Left ventricle myocardium inferior (tissue), 1 donor: ENCODE measurements at regions not wholly inside any gene's neighbourhood (a gene's known extent, or its start where the extent isn't known, plus 50 kb on each side); places are given as distances from the start of the nearest gene placed in this dataset.

Experiments
- DNase-seq: peaks from one replicate; pipeline ENCODE4 v3.0.0-alpha.2; 2020
- H3K27ac ChIP-seq: fragments of 200-600 bp; replicated peaks from 2 replicates; pipeline ENCODE4 v1.8.0; 2021
- H3K27me3 ChIP-seq: fragments of 200-600 bp; 2 replicates; pipeline ENCODE4 v1.8.0; 2021; ENCODE audit warnings: low read depth
- H3K36me3 ChIP-seq: fragments of 200-600 bp; 2 replicates; pipeline ENCODE4 v1.8.0; 2021
- H3K4me1 ChIP-seq: fragments of 200-600 bp; 2 replicates; pipeline ENCODE4 v1.8.0; 2021
- H3K4me3 ChIP-seq: fragments of 200-600 bp; 2 replicates; pipeline ENCODE4 v1.8.0; 2021; ENCODE audit warnings: mild to moderate bottlenecking, moderate library complexity
- H3K9me3 ChIP-seq: fragments of 200-600 bp; replicated peaks from 2 replicates; pipeline ENCODE4 v1.8.0; 2021
- CTCF ChIP-seq: fragments of 200-600 bp; IDR thresholded peaks from 2 replicates; pipeline ENCODE4 v1.8.0; 2021; ENCODE audit warnings: antibody characterized with exemption, mild to moderate bottlenecking, borderline replicate concordance
- intact Hi-C: fragments of 100-400 bp; cut with micrococcal nuclease; formaldehyde crosslinking; loops from one replicate; pipeline ENCODE4 v1.11.0; 2022
- donor health status: DM: no; HTN: yes; CAD: no; lungs with severe emphysema.

DNA sequence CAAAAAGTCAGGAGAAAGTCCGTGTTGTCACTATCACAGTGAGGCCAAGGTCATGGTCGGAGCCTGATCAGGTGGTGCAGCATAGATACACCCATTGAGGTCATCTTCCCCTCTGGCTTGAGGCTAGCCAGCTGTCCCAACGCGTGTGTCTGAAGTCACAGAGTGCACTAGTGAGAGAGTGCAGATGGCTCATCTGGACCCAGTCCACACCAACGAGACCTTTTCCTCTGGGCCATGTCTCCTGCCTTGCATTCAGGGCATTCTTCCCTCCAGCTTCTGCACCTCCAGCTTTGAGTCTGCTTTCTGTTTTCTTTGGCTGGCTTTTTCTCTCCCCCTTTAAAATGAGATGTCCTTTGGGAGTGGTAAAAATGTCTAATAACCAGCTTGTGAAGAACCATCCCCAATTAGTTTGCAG lies 146.9 kb downstream of the TDRD15 start:
- Histone ChIP-seq H3K27ac (peak overlapping the region; percentile 83), H3K27me3 (no peaks in the 10 kb centered on the region), H3K36me3 (no peaks in the 10 kb centered on the region), H3K4me3 (no peak overlapping the region), H3K9me3 (no peaks in the 10 kb centered on the region), H3K4me1 (peaks cover 38% of the 10 kb centered on the region)
- intact Hi-C loops = no loop called here
- DNase-seq = peak; percentile 83
- TF ChIP-seq CTCF = no peak

- H3K27me3 ChIP-seq = no peaks in the 10 kb centered on the region
- peaks cover 38% of the 10 kb centered on the region for H3K4me1 ChIP-seq
- H3K27ac ChIP-seq = peak overlapping the region; percentile 7
- no peak for TF ChIP-seq CTCF
- H3K9me3 ChIP-seq = no peaks in the 10 kb centered on the region
- intact Hi-C loops = no loop called here
- H3K4me3 ChIP-seq = no peak overlapping the region
- H3K36me3 ChIP-seq = no peaks in the 10 kb centered on the region
- DNase-seq = no peak
These were observed 152.4 kb downstream of the TDRD15 start for GRCh38 chr2:21276163-21276562.

- no peak overlapping the region for H3K27ac ChIP-seq
- DNase-seq = no peak
- H3K9me3 ChIP-seq = no peaks in the 10 kb centered on the region
- no peaks in the 10 kb centered on the region for H3K27me3 ChIP-seq
- no peaks in the 10 kb centered on the region for H3K36me3 ChIP-seq
- peaks cover 43% of the 10 kb centered on the region for H3K4me1 ChIP-seq
- intact Hi-C loops = no loop called here
- no peak for TF ChIP-seq CTCF
- no peak overlapping the region for H3K4me3 ChIP-seq
These were observed 153.6 kb downstream of the TDRD15 start for GRCh38 chr2:21277068-21278056.

- Histone ChIP-seq H3K9me3 (no peaks in the 10 kb centered on the region), H3K27me3 (no peaks in the 10 kb centered on the region), H3K4me3 (no peak overlapping the region), H3K27ac (peak overlapping the region; percentile 73), H3K4me1 (peaks cover 43% of the 10 kb centered on the region), H3K36me3 (no peaks in the 10 kb centered on the region)
- DNase-seq = no peak
- intact Hi-C loops = no loop called here
- TF ChIP-seq CTCF = no peak
These were observed 155.8 kb downstream of the TDRD15 start for GRCh38 chr2:21279525-21279924.

- Histone ChIP-seq H3K4me3 (no peak overlapping the region), H3K27ac (peak overlapping the region; percentile 73), H3K9me3 (no peaks in the 10 kb centered on the region), H3K4me1 (peaks cover 43% of the 10 kb centered on the region), H3K27me3 (no peaks in the 10 kb centered on the region), H3K36me3 (no peaks in the 10 kb centered on the region)
- DNase-seq = no peak
- no peak for TF ChIP-seq CTCF
- intact Hi-C loops = no loop called here
These were observed 157.0 kb downstream of the TDRD15 start for GRCh38 chr2:21280793-21281192.
